ENCODE measurements at regions not wholly inside any gene's neighbourhood (a gene's known extent, or its start where the extent isn't known, plus 50 kb on each side); places are given as distances from the start of the nearest gene placed in this dataset.
A peak's percentile ranks its signal among the peaks of the same experiment; 100 is the strongest.

- TF ChIP-seq CTCF (IDR thresholded peaks at IDR 0.05; ENCODE audit: borderline replicate concordance, extremely low read depth, low read length, poor library complexity, severe bottlenecking) (no peak), EZH2 (IDR thresholded peaks at IDR 0.05; ENCODE audit: borderline replicate concordance, low read depth, low read length, severe bottlenecking) (no peak)
These were observed 113.7 kb upstream of the ANKRD1 start for GRCh38 chr10:91034494-91035159.

GRCh38 chr10:91035650-91036292 is 114.9 kb upstream of the ANKRD1 start:
- Histone ChIP-seq H3K4me3 (ENCODE audit: low read depth in 1 of 2, low read length in 2 of 2) (no peak overlapping the region), H4K20me1 (ENCODE audit: insufficient read depth, low read length) (no peaks in the 10 kb centered on the region), H3K27ac (ENCODE audit: low read length) (peak overlapping the region; percentile 87; the same call in 1 of the 2 replicates), H3K9ac (ENCODE audit: low read depth, low read length) (no peak overlapping the region), H3K36me3 (ENCODE audit: insufficient read depth, low read length) (no peaks in the 10 kb centered on the region), H3K27me3 (ENCODE audit: insufficient read depth, low read length, poor library complexity) (no peaks in the 10 kb centered on the region), H3K9me3 (ENCODE audit: insufficient read depth, low read length, severe bottlenecking) (no peaks in the 10 kb centered on the region), H3K4me2 (ENCODE audit: insufficient read depth, low read length) (no peak overlapping the region), H3K79me2 (ENCODE audit: insufficient read depth, low read length) (no peaks in the 10 kb centered on the region), H2AFZ (ENCODE audit: low read depth, low read length) (no peak overlapping the region), H3K4me1 (ENCODE audit: insufficient read depth, low read length) (peaks cover 42% of the 10 kb centered on the region)
- DNase-seq (no peak), ATAC-seq (ENCODE audit: insufficient read depth, low read depth) (no peak)
- TF ChIP-seq CTCF (IDR thresholded peaks at IDR 0.05; ENCODE audit: borderline replicate concordance, extremely low read depth, low read length, poor library complexity, severe bottlenecking) (no peak), EZH2 (IDR thresholded peaks at IDR 0.05; ENCODE audit: borderline replicate concordance, low read depth, low read length, severe bottlenecking) (no peak)

More at GRCh38 chr10:91034494-91035159, 113.7 kb upstream of the ANKRD1 start:
- peak overlapping the region in 1 of 2 experiments; percentile 3; a peak in 1 of 4 replicates for H3K4me3 ChIP-seq (ENCODE audit: low read depth in 1 of 2, low read length in 2 of 2)
- no peaks in the 10 kb centered on the region for H3K79me2 ChIP-seq (ENCODE audit: insufficient read depth, low read length)
- H3K9ac ChIP-seq (ENCODE audit: low read depth, low read length), result peak overlapping the region; percentile 37
- no peaks in the 10 kb centered on the region for H3K9me3 ChIP-seq (ENCODE audit: insufficient read depth, low read length, severe bottlenecking)
- H3K4me2 ChIP-seq (ENCODE audit: insufficient read depth, low read length), result peak overlapping the region; percentile 38
- peak overlapping the region; percentile 52 for H2AFZ ChIP-seq (ENCODE audit: low read depth, low read length)
- no peaks in the 10 kb centered on the region for H3K36me3 ChIP-seq (ENCODE audit: insufficient read depth, low read length)
- no peak for DNase-seq
- no peaks in the 10 kb centered on the region for H4K20me1 ChIP-seq (ENCODE audit: insufficient read depth, low read length)
- peaks cover 47% of the 10 kb centered on the region for H3K4me1 ChIP-seq (ENCODE audit: insufficient read depth, low read length)
- H3K27me3 ChIP-seq (ENCODE audit: insufficient read depth, low read length, poor library complexity), result no peaks in the 10 kb centered on the region
- H3K27ac ChIP-seq (ENCODE audit: low read length), result peak overlapping the region; percentile 87
- peak; percentile 6; the same call in 1 of the 3 replicates for ATAC-seq (ENCODE audit: insufficient read depth, low read depth)

- Histone ChIP-seq H3K79me2 (ENCODE audit: insufficient read depth, low read length) (no peaks in the 10 kb centered on the region), H3K4me2 (ENCODE audit: insufficient read depth, low read length) (no peak overlapping the region), H3K9ac (ENCODE audit: low read depth, low read length) (no peak overlapping the region), H2AFZ (ENCODE audit: low read depth, low read length) (no peak overlapping the region), H4K20me1 (ENCODE audit: insufficient read depth, low read length) (no peaks in the 10 kb centered on the region), H3K4me3 (ENCODE audit: low read depth in 1 of 2, low read length in 2 of 2) (no peak overlapping the region), H3K36me3 (ENCODE audit: insufficient read depth, low read length) (no peaks in the 10 kb centered on the region), H3K4me1 (ENCODE audit: insufficient read depth, low read length) (peaks cover 37% of the 10 kb centered on the region), H3K27ac (ENCODE audit: low read length) (no peak overlapping the region), H3K9me3 (ENCODE audit: insufficient read depth, low read length, severe bottlenecking) (no peaks in the 10 kb centered on the region), H3K27me3 (ENCODE audit: insufficient read depth, low read length, poor library complexity) (no peaks in the 10 kb centered on the region)
- ATAC-seq (ENCODE audit: insufficient read depth, low read depth), result no peak
- no peak for DNase-seq
- TF ChIP-seq CTCF (IDR thresholded peaks at IDR 0.05; ENCODE audit: borderline replicate concordance, extremely low read depth, low read length, poor library complexity, severe bottlenecking) (no peak), EZH2 (IDR thresholded peaks at IDR 0.05; ENCODE audit: borderline replicate concordance, low read depth, low read length, severe bottlenecking) (no peak)
These were observed 116.0 kb upstream of the ANKRD1 start for GRCh38 chr10:91036807-91037411.
